CD14-positive monocyte (primary cell): ENCODE measurements at regions not wholly inside any gene's neighbourhood (a gene's known extent, or its start where the extent isn't known, plus 50 kb on each side); places are given as distances from the start of the nearest gene placed in this dataset.
"Not testable (repeated sequence)": the region's sequence is repeated elsewhere in the genome, so short reads cannot be mapped to it uniquely, and the experiment has no call there.

Experiments used
- DNase-seq, 3 donors: peaks; one replicate each; pipeline ENCODE4 v3.0.0-alpha.2; 2011 to 2022
- H2AFZ ChIP-seq: 2 replicates; pipeline ENCODE4 v1.6.0; 2012; ENCODE audit warnings: mild to moderate bottlenecking, low read depth, low read length, inconsistent platforms; ENCODE audit not compliant: insufficient read depth, poor library complexity, severe bottlenecking
- H3K27ac ChIP-seq, 2 donors: 1 replicate in 1 of 2; 2 replicates in 1 of 2; pipeline ENCODE4 v1.5.1; 2012 to 2013; ENCODE audit warnings: low read length in 2 of 2, control low read depth in 1 of 2, inconsistent platforms in 1 of 2, low read depth in 1 of 2, mild to moderate bottlenecking in 1 of 2
- H3K27me3 ChIP-seq, 2 donors: one replicate each; pipeline versions ENCODE4 v1.6.0 to v1.6.1; 2011 to 2013; ENCODE audit warnings: low read length in 2 of 2; ENCODE audit not compliant: control insufficient read depth in 2 of 2, insufficient read depth in 2 of 2
- H3K36me3 ChIP-seq, 2 donors: replicated peaks in 1 of 2; 1 replicate in 1 of 2; 2 replicates in 1 of 2; pipeline versions ENCODE4 v1.5.1 to v1.6.1; 2012 to 2013; ENCODE audit warnings: low read length in 2 of 2, control low read depth in 1 of 2, inconsistent platforms in 1 of 2, mild to moderate bottlenecking in 1 of 2; ENCODE audit not compliant: insufficient read depth in 2 of 2, control insufficient read depth in 1 of 2
- H3K4me1 ChIP-seq, 2 donors: 1 replicate in 1 of 2; 2 replicates in 1 of 2; pipeline versions ENCODE4 v1.5.1 to v1.6.1; 2012 to 2013; ENCODE audit warnings: low read length in 2 of 2, control low read depth in 1 of 2, inconsistent platforms in 1 of 2, mild to moderate bottlenecking in 1 of 2, moderate library complexity in 1 of 2; ENCODE audit not compliant: insufficient read depth in 2 of 2, control insufficient read depth in 1 of 2
- H3K4me2 ChIP-seq: replicated peaks from 2 replicates; pipeline ENCODE3; 2012; ENCODE audit warnings: low read length, moderate library complexity, mild to moderate bottlenecking; ENCODE audit not compliant: poor library complexity, severe bottlenecking; ENCODE audit errors: extremely low read depth
- H3K4me3 ChIP-seq, 3 experiments: fragments of 200-600 bp in 1 of 3; sonication (generic) in 1 of 3; replicated peaks in 1 of 3; 1 replicate in 2 of 3; 2 replicates in 1 of 3; pipeline ENCODE4 v1.5.1; 2011 to 2013; ENCODE audit warnings: low read length in 3 of 3, mild to moderate bottlenecking in 3 of 3, control low read depth in 2 of 3, low read depth in 2 of 3, inconsistent platforms in 1 of 3, moderate library complexity in 1 of 3
- H3K79me2 ChIP-seq: 2 replicates; pipeline ENCODE4 v1.6.0; 2012; ENCODE audit warnings: mild to moderate bottlenecking, control low read depth, inconsistent platforms, low read length, moderate library complexity; ENCODE audit not compliant: insufficient read depth
- H3K9ac ChIP-seq: 2 replicates; pipeline ENCODE4 v1.6.0; 2017; ENCODE audit warnings: low read length, mild to moderate bottlenecking; ENCODE audit not compliant: insufficient read depth, poor library complexity, severe bottlenecking
- H3K9me3 ChIP-seq, 2 donors: replicated peaks in 1 of 2; 1 replicate in 1 of 2; 2 replicates in 1 of 2; pipeline versions ENCODE4 v1.5.1 to v1.6.1; 2012 to 2013; ENCODE audit warnings: low read length in 2 of 2, control low read depth in 1 of 2; ENCODE audit not compliant: control insufficient read depth in 1 of 2, insufficient read depth in 1 of 2
- H4K20me1 ChIP-seq: 2 replicates; pipeline ENCODE4 v1.6.0; 2012; ENCODE audit warnings: mild to moderate bottlenecking, low read length, control low read depth, moderate library complexity; ENCODE audit not compliant: insufficient read depth
- H3K27ac Mint-ChIP-seq, 7 donors: one replicate each; pipeline ENCODE4 v1.8.0; 2020; ENCODE audit warnings: mild to moderate bottlenecking in 7 of 7, mixed read lengths in 7 of 7, moderate library complexity in 6 of 7, inconsistent platforms in 2 of 7
- H3K27me3 Mint-ChIP-seq, 3 donors: one replicate each; pipeline ENCODE4 v1.8.0; 2021 to 2022; ENCODE audit warnings: low read depth in 3 of 3, mild to moderate bottlenecking in 3 of 3, mixed read lengths in 3 of 3, moderate library complexity in 3 of 3, inconsistent platforms in 1 of 3
- H3K36me3 Mint-ChIP-seq, 2 donors: one replicate each; pipeline ENCODE4 v1.8.0; 2020; ENCODE audit warnings: mixed read lengths in 2 of 2, inconsistent platforms in 1 of 2, mild to moderate bottlenecking in 1 of 2
- H3K4me1 Mint-ChIP-seq: one replicate; pipeline ENCODE4 v1.8.0; 2020; ENCODE audit warnings: mild to moderate bottlenecking, mixed read lengths
- H3K4me3 Mint-ChIP-seq, 2 donors: one replicate each; pipeline ENCODE4 v1.8.0; 2020; ENCODE audit warnings: mild to moderate bottlenecking in 2 of 2, mixed read lengths in 2 of 2, moderate library complexity in 1 of 2
- H3K9me3 Mint-ChIP-seq, 7 donors: one replicate each; pipeline ENCODE4 v1.8.0; 2020 to 2022; ENCODE audit warnings: mixed read lengths in 7 of 7, mild to moderate bottlenecking in 6 of 7, moderate library complexity in 6 of 7, inconsistent platforms in 2 of 7
- WGBS: methylation state at CpG from one replicate; pipeline ENCODE4 v1.1.5; 2013; ENCODE audit warnings: missing lambda C conversion rate; ENCODE audit not compliant: insufficient coverage; 5-methylcytosine and 5-hydroxymethylcytosine counted together
- intact Hi-C, 2 donors: fragments of 100-400 bp; cut with micrococcal nuclease; formaldehyde crosslinking; loops; one replicate each; pipeline versions ENCODE4 v1.15.0 to v1.15.1; 2023
- TF ChIP-seq, protein P1 (sequence below): fragments of 200-600 bp; IDR thresholded peaks from one replicate; pipeline ENCODE4 v1.8.0; 2022; ENCODE audit warnings: antibody characterized with exemption, mild to moderate bottlenecking

DNA sequence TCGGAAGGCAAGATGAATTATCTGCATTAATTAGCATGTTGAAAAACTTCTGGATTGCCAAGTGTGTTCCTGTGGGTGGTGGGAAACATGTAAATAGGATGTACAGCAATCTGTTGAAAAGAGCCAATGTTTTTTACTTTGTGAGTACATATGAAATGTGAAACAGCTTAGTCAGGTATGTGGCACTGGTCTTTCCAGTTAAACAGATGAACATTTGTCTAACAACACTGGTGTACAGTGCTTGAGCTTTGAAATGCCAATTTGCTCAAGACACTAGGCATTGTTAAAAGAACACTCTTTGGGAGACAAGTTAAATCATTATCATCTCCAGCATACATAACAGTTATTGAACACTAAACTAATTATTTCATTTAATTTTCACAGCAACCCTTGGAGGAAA is 107.3 kb upstream of the SLC24A2 start:
- Mint-ChIP-seq H3K9me3 (peaks cover 0 to 11% (median 2%) of the 10 kb centered on the region in 7 donors), H3K27me3 (peaks cover 0 to 2% (median 0%) of the 10 kb centered on the region in 3 donors), H3K36me3 (no peaks in the 10 kb centered on the region), H3K4me1 (no peaks in the 10 kb centered on the region), H3K27ac (no peak overlapping the region), H3K4me3 (no peak overlapping the region)
- no peak overlapping the region for H3K27ac ChIP-seq
- no peak overlapping the region for H3K4me3 ChIP-seq
- no peak overlapping the region for H3K4me2 ChIP-seq
- no peaks in the 10 kb centered on the region for H3K79me2 ChIP-seq
- no peaks in the 10 kb centered on the region for H3K4me1 ChIP-seq
- TF ChIP-seq, protein P1, sequence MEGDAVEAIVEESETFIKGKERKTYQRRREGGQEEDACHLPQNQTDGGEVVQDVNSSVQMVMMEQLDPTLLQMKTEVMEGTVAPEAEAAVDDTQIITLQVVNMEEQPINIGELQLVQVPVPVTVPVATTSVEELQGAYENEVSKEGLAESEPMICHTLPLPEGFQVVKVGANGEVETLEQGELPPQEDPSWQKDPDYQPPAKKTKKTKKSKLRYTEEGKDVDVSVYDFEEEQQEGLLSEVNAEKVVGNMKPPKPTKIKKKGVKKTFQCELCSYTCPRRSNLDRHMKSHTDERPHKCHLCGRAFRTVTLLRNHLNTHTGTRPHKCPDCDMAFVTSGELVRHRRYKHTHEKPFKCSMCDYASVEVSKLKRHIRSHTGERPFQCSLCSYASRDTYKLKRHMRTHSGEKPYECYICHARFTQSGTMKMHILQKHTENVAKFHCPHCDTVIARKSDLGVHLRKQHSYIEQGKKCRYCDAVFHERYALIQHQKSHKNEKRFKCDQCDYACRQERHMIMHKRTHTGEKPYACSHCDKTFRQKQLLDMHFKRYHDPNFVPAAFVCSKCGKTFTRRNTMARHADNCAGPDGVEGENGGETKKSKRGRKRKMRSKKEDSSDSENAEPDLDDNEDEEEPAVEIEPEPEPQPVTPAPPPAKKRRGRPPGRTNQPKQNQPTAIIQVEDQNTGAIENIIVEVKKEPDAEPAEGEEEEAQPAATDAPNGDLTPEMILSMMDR = no peak
- no peak overlapping the region for H2AFZ ChIP-seq
- 100% methylated on average over 1 of the region's 1 CpG for WGBS
- peaks cover 0 to 3% of the 10 kb centered on the region in 2 donors for H3K9me3 ChIP-seq
- no peak for DNase-seq
- H4K20me1 ChIP-seq = no peaks in the 10 kb centered on the region
- intact Hi-C loops = no loop called here
- no peaks in the 10 kb centered on the region for H3K36me3 ChIP-seq
- H3K9ac ChIP-seq = no peak overlapping the region
- no peaks in the 10 kb centered on the region for H3K27me3 ChIP-seq

- H3K9me3 ChIP-seq = not testable (repeated sequence)
Observed at GRCh38 chr9:19895578-19895977, 106.7 kb upstream of the SLC24A2 start.

More at GRCh38 chr9:19895578-19895977, 106.7 kb upstream of the SLC24A2 start:
- H3K4me1 ChIP-seq, H3K27ac Mint-ChIP-seq, H3K4me2 ChIP-seq, H3K9ac ChIP-seq, H3K27me3 ChIP-seq, H3K36me3 ChIP-seq, H3K4me1 Mint-ChIP-seq, H3K36me3 Mint-ChIP-seq, intact Hi-C loops, H4K20me1 ChIP-seq, H3K27me3 Mint-ChIP-seq, H3K4me3 ChIP-seq, H3K27ac ChIP-seq, H2AFZ ChIP-seq, DNase-seq, H3K79me2 ChIP-seq, H3K4me3 Mint-ChIP-seq: not testable (repeated sequence)
- no CpG with 5 or more reads among the region's 9 CpGs for WGBS
- peaks cover 0 to 11% (median 2%) of the 10 kb centered on the region in 7 donors for H3K9me3 Mint-ChIP-seq
